Heart left ventricle (tissue), 13 donors: ENCODE measurements at regions not wholly inside any gene's neighbourhood (a gene's known extent, or its start where the extent isn't known, plus 50 kb on each side); places are given as distances from the start of the nearest gene placed in this dataset.

Experiments used
- POLR2A ChIP-seq, 2 donors: fragments of 450-650 bp; IDR thresholded peaks; one replicate each; pipeline ENCODE4 v1.6.1; 2017; ENCODE audit warnings: antibody characterized with exemption in 2 of 2, mild to moderate bottlenecking in 2 of 2, moderate library complexity in 2 of 2
- TF ChIP-seq, protein P1 (sequence below), 12 donors: fragments of 200-600 bp; sonication (generic) in 4 of 12; IDR thresholded peaks; one replicate each; pipeline versions ENCODE4 v1.5.0 to v1.8.0; 2018 to 2022; ENCODE audit warnings: antibody characterized with exemption in 12 of 12, mild to moderate bottlenecking in 5 of 12
- donor health status: ischemic (EF 13 %, LVEDD 7.1; RV severe dilation, severe dysfunction).
- donor health status: DM: no; HTN: yes; CAD: no.
- donor health status: DM: no; HTN: no; CAD: no.
- donor health status: ischemic (EF 25% LVEDD 6.9; RV normal size, moderate dysfunction).
- donor health status: ischemic (EF 25% LVEDD 5.7; RV mildly dilated, moderate dysfunction).
- donor health status: ischemic (EF 35%, LVEDD 5.7; RV mildly dilated, moderate dysfunction).
- donor health status: nonischemic (EF 11% LVEDD 7.7; RV severe dilation, severe dysfunction).
- donor health status: DM: yes; HTN: yes; CAD: no.
- donor health status: PGD.
- donor health status: ischemic (EF 29% LVEDD 5.4; RV normal size, mild dysfunction).
- donor health status: nonischemic (EF 23%, LVEDD 6.1; RV moderate dilation, normal function).

DNA sequence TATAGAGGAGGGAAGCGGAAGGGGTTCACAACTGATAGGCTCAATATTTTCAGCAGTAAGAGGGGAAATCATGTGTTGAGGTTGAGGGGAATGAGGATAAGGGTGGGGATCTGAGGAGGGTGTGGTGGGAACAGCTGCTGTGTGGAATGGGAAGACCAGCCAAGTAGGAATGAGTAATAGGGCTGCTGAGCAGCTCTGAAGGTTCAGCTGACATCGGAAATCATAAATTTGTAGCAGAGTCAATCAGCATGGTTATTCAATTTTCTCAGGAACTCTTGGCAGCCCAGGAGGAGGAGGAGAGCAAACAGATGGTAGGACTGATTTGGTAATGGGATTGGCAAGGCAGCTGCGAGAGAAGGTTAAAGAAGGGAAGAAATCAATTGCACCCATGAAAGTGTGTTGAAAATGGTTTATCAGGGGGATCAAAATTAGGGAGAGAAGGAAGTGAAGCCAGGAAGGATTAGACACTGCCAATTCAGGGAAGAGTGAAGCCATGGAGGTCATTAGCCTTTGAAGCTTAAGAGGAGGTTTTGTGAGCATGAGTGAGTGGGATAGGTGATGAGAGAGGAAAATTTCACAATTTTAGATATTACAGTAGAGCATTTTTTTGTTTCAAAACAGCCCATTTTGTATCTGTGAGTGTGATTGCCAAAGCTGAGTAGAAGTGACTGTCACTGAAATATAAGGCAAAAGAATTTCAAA is 82.6 kb downstream of the PCDH7 start:
- TF ChIP-seq, protein P1, sequence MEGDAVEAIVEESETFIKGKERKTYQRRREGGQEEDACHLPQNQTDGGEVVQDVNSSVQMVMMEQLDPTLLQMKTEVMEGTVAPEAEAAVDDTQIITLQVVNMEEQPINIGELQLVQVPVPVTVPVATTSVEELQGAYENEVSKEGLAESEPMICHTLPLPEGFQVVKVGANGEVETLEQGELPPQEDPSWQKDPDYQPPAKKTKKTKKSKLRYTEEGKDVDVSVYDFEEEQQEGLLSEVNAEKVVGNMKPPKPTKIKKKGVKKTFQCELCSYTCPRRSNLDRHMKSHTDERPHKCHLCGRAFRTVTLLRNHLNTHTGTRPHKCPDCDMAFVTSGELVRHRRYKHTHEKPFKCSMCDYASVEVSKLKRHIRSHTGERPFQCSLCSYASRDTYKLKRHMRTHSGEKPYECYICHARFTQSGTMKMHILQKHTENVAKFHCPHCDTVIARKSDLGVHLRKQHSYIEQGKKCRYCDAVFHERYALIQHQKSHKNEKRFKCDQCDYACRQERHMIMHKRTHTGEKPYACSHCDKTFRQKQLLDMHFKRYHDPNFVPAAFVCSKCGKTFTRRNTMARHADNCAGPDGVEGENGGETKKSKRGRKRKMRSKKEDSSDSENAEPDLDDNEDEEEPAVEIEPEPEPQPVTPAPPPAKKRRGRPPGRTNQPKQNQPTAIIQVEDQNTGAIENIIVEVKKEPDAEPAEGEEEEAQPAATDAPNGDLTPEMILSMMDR (IDR thresholded peaks at IDR 0.05), result no peak
- TF ChIP-seq POLR2A (IDR thresholded peaks at IDR 0.05), result no peak
